GM21737 (cell line): ENCODE measurements at regions not wholly inside any gene's neighbourhood (a gene's known extent, or its start where the extent isn't known, plus 50 kb on each side); places are given as distances from the start of the nearest gene placed in this dataset.
"Not testable (repeated sequence)": the region's sequence is repeated elsewhere in the genome, so short reads cannot be mapped to it uniquely, and the experiment has no call there.

Experiments used
- ATAC-seq: cut with Tn5 transposase; IDR thresholded peaks from one replicate; pipeline ENCODE4 v1.9.1; 2021; ENCODE audit warnings: mild to moderate bottlenecking, moderate library complexity; ENCODE audit not compliant: unreplicated experiment

GRCh38 chr1:30120245-30121000, 603.0 kb downstream of the MATN1 start:
- ATAC-seq, result no peak

GRCh38 chr1:30117685-30118084, 605.7 kb downstream of the MATN1 start:
- ATAC-seq, result no peak

GRCh38 chr1:30111431-30111830, 612.0 kb downstream of the MATN1 start:
- no peak for ATAC-seq

GRCh38 chr1:30110846-30111245, 612.5 kb downstream of the MATN1 start:
- no peak for ATAC-seq

- no peak for ATAC-seq
Observed at GRCh38 chr1:30109853-30110252, 613.5 kb downstream of the MATN1 start.

GRCh38 chr1:30108186-30108585, 615.2 kb downstream of the MATN1 start:
- no peak for ATAC-seq

- ATAC-seq, result no peak
Observed at GRCh38 chr1:30106125-30106524, 617.3 kb downstream of the MATN1 start.

GRCh38 chr1:30104551-30104950, 618.8 kb downstream of the MATN1 start:
- ATAC-seq, result no peak

GRCh38 chr1:30103708-30104411, 619.5 kb downstream of the MATN1 start:
- no peak for ATAC-seq

- no peak for ATAC-seq
Observed at GRCh38 chr1:30102605-30103004, 620.8 kb downstream of the MATN1 start.

GRCh38 chr1:30101487-30102227, 621.7 kb downstream of the MATN1 start:
- ATAC-seq, result no peak

GRCh38 chr1:30101016-30101415, 622.4 kb downstream of the MATN1 start:
- no peak for ATAC-seq

- ATAC-seq, result no peak
Observed at GRCh38 chr1:30100524-30100862, 622.9 kb downstream of the MATN1 start.

GRCh38 chr1:30099587-30100523, 623.5 kb downstream of the MATN1 start:
- ATAC-seq, result no peak

GRCh38 chr1:30097851-30098250, 625.5 kb downstream of the MATN1 start:
- not testable (repeated sequence) for ATAC-seq

GRCh38 chr1:30095451-30096025, 627.8 kb downstream of the MATN1 start:
- ATAC-seq, result no peak

GRCh38 chr1:30095051-30095450, 628.3 kb downstream of the MATN1 start:
- no peak for ATAC-seq

GRCh38 chr1:30092051-30092858, 631.1 kb downstream of the MATN1 start:
- no peak for ATAC-seq

- ATAC-seq, result no peak
Observed at GRCh38 chr1:30090162-30090820, 633.1 kb downstream of the MATN1 start.
